ENCODE measurements at regions not wholly inside any gene's neighbourhood (a gene's known extent, or its start where the extent isn't known, plus 50 kb on each side); places are given as distances from the start of the nearest gene placed in this dataset.
"Not testable (repeated sequence)": the region's sequence is repeated elsewhere in the genome, so short reads cannot be mapped to it uniquely, and the experiment has no call there.

DNA sequence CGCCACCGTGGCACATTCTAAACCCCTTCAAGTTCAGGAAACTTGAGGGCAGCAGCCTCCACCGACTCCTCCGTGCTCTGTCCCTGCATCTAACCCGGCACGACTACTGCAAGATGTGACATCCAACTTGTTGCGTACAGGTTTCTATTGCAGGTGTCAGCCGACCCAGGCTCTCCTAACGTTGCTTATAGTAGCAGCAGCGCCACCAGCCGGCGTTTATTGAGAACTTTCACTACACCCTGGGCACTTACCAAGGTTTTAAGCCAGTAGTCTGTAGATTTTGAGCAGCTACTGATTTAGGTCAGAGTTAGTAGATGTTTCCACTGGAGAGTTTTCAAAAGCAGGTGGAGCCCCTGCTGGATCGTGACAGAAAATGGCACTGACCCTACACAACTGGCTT is 200.6 kb upstream of the PRKX start:
- not testable (repeated sequence) for H3K27me3 ChIP-seq (ENCODE audit: control insufficient read depth, low read length); H3K4me2 ChIP-seq (ENCODE audit: low read length); H3F3A ChIP-seq (ENCODE audit: control insufficient read depth, insufficient read depth); H3K4me1 ChIP-seq (ENCODE audit: control insufficient read depth, low read length); H3K9me3 ChIP-seq (ENCODE audit: control insufficient read depth, insufficient read depth, low read length); H3K79me2 ChIP-seq (ENCODE audit: control insufficient read depth, low read length); H3K36me3 ChIP-seq (ENCODE audit: control insufficient read depth, low read length); H3K4me3 ChIP-seq (ENCODE audit: low read length); H4K20me1 ChIP-seq (ENCODE audit: control insufficient read depth, insufficient read depth, low read depth, low read length); H3K9me2 ChIP-seq (replicated peaks; ENCODE audit: control insufficient read depth, low read length); H3K27ac ChIP-seq (ENCODE audit: low read depth, low read length)

DNA sequence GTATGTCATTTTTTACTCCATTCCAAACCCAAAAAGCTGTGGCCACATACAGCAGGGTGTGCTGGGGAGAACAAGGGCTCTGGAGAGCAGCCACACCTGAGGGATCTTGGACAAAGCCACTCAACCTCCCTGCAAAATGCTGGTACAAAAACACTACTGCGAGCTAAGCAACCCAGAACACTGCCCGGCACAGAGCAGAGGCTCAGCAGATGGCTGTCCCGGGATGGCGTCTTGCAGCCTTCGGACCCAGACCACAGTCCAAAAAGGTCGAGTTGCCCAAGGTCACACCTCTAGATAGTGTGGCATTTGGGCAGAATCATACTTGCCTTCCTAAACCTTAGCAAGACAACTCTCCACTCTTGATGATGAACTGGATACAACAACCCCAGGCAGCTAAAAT is 197.6 kb upstream of the PRKX start:
- not testable (repeated sequence) for H3K27ac ChIP-seq (ENCODE audit: low read depth, low read length); H3K4me3 ChIP-seq (ENCODE audit: low read length); H3K79me2 ChIP-seq (ENCODE audit: control insufficient read depth, low read length); H3K4me2 ChIP-seq (ENCODE audit: low read length); H4K20me1 ChIP-seq (ENCODE audit: control insufficient read depth, insufficient read depth, low read depth, low read length); H3K27me3 ChIP-seq (ENCODE audit: control insufficient read depth, low read length); H3F3A ChIP-seq (ENCODE audit: control insufficient read depth, insufficient read depth); H3K9me3 ChIP-seq (ENCODE audit: control insufficient read depth, insufficient read depth, low read length); H3K4me1 ChIP-seq (ENCODE audit: control insufficient read depth, low read length); H3K36me3 ChIP-seq (ENCODE audit: control insufficient read depth, low read length); H3K9me2 ChIP-seq (replicated peaks; ENCODE audit: control insufficient read depth, low read length)

DNA sequence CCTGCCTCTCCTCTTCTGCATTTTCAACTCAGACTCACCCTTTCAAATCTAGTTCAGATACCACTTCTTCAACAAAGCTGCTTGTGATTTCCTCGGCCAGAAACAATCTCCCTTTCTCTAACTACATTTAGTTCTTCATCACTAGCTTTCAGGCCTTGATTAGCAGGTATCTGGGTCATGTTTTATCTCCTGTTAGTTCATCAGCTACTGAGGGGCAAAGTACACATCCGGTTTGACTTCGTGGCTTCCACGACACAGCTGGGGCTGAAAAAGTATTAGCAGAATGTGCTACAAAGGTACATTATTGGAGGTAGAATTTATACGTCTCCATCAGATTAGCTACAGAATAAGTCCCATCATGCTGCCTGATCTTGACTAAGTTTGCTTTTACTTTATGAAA is 197.2 kb upstream of the PRKX start:
- H3K4me1 ChIP-seq (ENCODE audit: control insufficient read depth, low read length); H3F3A ChIP-seq (ENCODE audit: control insufficient read depth, insufficient read depth); H3K4me3 ChIP-seq (ENCODE audit: low read length); H3K27ac ChIP-seq (ENCODE audit: low read depth, low read length); H3K36me3 ChIP-seq (ENCODE audit: control insufficient read depth, low read length); H3K4me2 ChIP-seq (ENCODE audit: low read length); H3K27me3 ChIP-seq (ENCODE audit: control insufficient read depth, low read length); H3K79me2 ChIP-seq (ENCODE audit: control insufficient read depth, low read length); H3K9me3 ChIP-seq (ENCODE audit: control insufficient read depth, insufficient read depth, low read length); H4K20me1 ChIP-seq (ENCODE audit: control insufficient read depth, insufficient read depth, low read depth, low read length); H3K9me2 ChIP-seq (replicated peaks; ENCODE audit: control insufficient read depth, low read length): not testable (repeated sequence)

DNA sequence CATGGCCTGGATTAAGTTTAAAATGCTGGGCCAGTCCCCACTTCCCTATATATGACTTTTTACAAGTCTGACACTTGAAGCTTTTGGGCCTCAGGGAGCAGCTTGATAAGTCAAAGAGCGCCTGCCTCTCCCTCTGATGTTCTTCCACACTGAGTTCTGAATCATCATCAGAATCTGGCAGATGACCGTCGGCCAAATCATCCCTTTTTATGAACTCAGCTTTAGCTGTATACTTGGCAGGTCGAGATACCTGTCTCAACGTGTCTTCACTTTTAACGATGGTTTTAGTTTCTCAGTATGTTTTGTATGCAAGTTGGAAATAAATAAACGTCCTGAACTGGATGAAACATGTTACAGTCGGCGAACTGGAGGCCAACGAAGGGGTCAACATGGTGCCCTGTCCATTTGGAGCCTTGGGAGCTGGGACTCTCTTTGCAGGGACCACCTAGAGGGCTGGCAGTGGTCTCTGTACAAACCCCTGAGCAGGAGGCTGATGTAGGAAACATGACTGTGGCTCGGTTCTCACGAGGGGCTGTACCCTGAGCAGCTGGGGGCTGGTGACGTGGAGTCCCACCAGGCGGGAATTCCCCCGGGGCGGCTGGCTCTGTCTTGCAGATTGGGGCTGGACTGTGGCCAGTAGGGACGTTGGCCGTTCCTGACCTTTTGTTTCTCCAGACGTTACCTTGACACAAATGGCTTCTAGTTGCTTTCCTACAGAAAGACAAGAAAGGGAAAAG is 192.2 kb upstream of the PRKX start:
- H3K4me3 ChIP-seq (ENCODE audit: low read length); H3K27me3 ChIP-seq (ENCODE audit: control insufficient read depth, low read length); H3K9me3 ChIP-seq (ENCODE audit: control insufficient read depth, insufficient read depth, low read length); H3K27ac ChIP-seq (ENCODE audit: low read depth, low read length); H3F3A ChIP-seq (ENCODE audit: control insufficient read depth, insufficient read depth); H3K9me2 ChIP-seq (replicated peaks; ENCODE audit: control insufficient read depth, low read length); H3K79me2 ChIP-seq (ENCODE audit: control insufficient read depth, low read length); H3K36me3 ChIP-seq (ENCODE audit: control insufficient read depth, low read length); H4K20me1 ChIP-seq (ENCODE audit: control insufficient read depth, insufficient read depth, low read depth, low read length); H3K4me1 ChIP-seq (ENCODE audit: control insufficient read depth, low read length); H3K4me2 ChIP-seq (ENCODE audit: low read length): not testable (repeated sequence)

DNA sequence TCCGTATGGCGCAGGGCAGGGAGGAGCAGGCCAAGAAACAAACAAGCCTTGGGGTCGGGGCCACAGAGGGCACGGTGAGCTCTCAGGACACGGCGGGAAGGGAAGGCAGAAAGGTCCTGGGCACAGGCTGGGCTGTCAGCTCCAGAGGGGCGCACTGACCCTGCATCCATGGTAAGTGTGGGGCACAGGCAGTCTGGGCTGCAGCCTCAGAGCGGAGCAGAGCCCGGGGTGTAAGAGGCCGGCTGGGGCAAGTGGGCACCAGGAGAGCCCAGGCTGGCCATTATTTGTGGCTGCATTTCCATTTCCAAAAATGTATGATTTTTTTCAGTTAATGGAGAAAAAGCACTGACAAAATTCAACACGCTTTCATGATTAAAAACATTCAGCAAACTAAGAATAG is 188.8 kb upstream of the PRKX start:
- not testable (repeated sequence) for H3K9me3 ChIP-seq (ENCODE audit: control insufficient read depth, insufficient read depth, low read length); H3K4me2 ChIP-seq (ENCODE audit: low read length); H3F3A ChIP-seq (ENCODE audit: control insufficient read depth, insufficient read depth); H3K4me1 ChIP-seq (ENCODE audit: control insufficient read depth, low read length); H4K20me1 ChIP-seq (ENCODE audit: control insufficient read depth, insufficient read depth, low read depth, low read length); H3K36me3 ChIP-seq (ENCODE audit: control insufficient read depth, low read length); H3K4me3 ChIP-seq (ENCODE audit: low read length); H3K27me3 ChIP-seq (ENCODE audit: control insufficient read depth, low read length); H3K27ac ChIP-seq (ENCODE audit: low read depth, low read length); H3K9me2 ChIP-seq (replicated peaks; ENCODE audit: control insufficient read depth, low read length); H3K79me2 ChIP-seq (ENCODE audit: control insufficient read depth, low read length)

DNA sequence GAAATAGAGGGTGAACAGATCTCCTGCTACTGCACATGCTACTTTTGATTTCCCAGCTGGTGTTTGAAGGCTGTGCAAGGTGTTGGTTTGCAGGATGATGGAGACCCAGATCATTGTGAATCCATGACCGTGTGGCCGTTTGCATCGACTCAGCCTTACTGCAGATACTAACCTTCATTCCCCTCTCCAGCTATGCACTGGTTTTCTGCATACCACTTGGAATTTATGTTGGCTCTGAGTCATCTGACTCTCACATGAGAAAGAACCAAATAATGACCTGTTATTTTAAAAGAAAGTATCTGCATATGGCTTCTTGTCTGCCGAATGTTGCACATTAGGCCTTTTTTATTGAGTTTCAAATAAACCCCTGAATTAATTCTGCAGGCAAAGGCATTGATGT is 183.3 kb upstream of the PRKX start:
- H3K4me3 ChIP-seq (ENCODE audit: low read length); H3K79me2 ChIP-seq (ENCODE audit: control insufficient read depth, low read length); H3F3A ChIP-seq (ENCODE audit: control insufficient read depth, insufficient read depth); H3K27ac ChIP-seq (ENCODE audit: low read depth, low read length); H3K9me2 ChIP-seq (replicated peaks; ENCODE audit: control insufficient read depth, low read length); H3K27me3 ChIP-seq (ENCODE audit: control insufficient read depth, low read length); H3K9me3 ChIP-seq (ENCODE audit: control insufficient read depth, insufficient read depth, low read length); H3K4me1 ChIP-seq (ENCODE audit: control insufficient read depth, low read length); H4K20me1 ChIP-seq (ENCODE audit: control insufficient read depth, insufficient read depth, low read depth, low read length); H3K36me3 ChIP-seq (ENCODE audit: control insufficient read depth, low read length); H3K4me2 ChIP-seq (ENCODE audit: low read length): not testable (repeated sequence)

DNA sequence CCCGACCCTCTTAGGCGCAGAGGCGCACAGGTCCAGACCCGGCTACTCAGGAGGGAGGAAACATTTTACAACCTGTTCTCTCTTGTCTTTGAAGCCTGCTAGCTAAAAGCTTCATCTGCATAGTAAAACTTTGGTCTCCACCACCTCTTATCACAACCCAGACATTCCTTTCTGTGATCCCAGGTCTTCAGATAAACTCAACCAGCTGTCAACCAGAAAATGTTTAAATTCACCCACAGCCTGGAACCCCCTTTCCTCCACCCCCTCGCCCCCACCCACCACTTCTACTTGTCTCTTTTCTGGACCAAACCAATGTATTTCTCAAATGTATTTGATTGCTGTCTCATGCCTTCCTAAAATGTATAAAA is 169.1 kb upstream of the PRKX start:
- not testable (repeated sequence) for H3K4me3 ChIP-seq (ENCODE audit: low read length); H3K4me2 ChIP-seq (ENCODE audit: low read length)

DNA sequence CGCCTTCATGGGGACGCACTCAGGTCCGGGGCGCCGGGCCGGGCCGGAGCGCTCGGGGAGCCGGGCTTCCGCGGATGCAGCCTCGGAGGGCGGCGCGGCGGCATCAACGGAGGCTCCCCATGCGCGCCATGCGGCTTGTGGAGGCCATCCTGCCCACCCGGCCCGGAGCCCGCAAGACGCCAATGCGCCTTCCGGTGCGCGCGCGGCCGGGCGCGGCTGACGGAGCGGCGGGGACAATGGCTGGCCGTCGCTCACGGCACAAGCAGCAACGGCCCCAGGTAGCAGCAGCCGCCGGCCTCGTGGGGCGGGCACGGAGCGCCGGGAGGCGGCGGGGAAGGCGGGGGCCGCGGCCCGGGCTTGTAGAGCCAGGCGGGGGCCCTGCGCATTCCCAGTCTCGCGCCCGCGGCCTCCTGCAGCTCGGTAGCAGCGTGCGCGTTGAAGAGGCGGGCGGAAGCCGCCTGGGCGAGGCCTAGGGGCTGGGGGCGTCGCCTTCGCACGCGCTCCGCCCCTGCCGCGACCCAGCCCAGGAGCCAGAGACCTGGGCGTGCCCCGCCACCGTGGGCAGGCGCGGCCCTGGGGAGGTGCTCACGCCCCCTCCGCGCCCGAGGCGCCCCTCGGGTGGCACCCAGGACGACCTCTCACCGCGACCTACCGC is 168.6 kb upstream of the PRKX start:
- not testable (repeated sequence) for H3K4me1 ChIP-seq (ENCODE audit: control insufficient read depth, low read length); H3K27me3 ChIP-seq (ENCODE audit: control insufficient read depth, low read length); H3F3A ChIP-seq (ENCODE audit: control insufficient read depth, insufficient read depth); H4K20me1 ChIP-seq (ENCODE audit: control insufficient read depth, insufficient read depth, low read depth, low read length); H3K79me2 ChIP-seq (ENCODE audit: control insufficient read depth, low read length); H3K9me3 ChIP-seq (ENCODE audit: control insufficient read depth, insufficient read depth, low read length); H3K4me3 ChIP-seq (ENCODE audit: low read length); H3K36me3 ChIP-seq (ENCODE audit: control insufficient read depth, low read length); H3K9me2 ChIP-seq (replicated peaks; ENCODE audit: control insufficient read depth, low read length); H3K4me2 ChIP-seq (ENCODE audit: low read length); H3K27ac ChIP-seq (ENCODE audit: low read depth, low read length)

More for the DNA sequence above, 169.1 kb upstream of the PRKX start:
- H3K27me3 ChIP-seq (ENCODE audit: control insufficient read depth, low read length); H4K20me1 ChIP-seq (ENCODE audit: control insufficient read depth, insufficient read depth, low read depth, low read length); H3F3A ChIP-seq (ENCODE audit: control insufficient read depth, insufficient read depth); H3K36me3 ChIP-seq (ENCODE audit: control insufficient read depth, low read length); H3K79me2 ChIP-seq (ENCODE audit: control insufficient read depth, low read length); H3K9me2 ChIP-seq (replicated peaks; ENCODE audit: control insufficient read depth, low read length); H3K9me3 ChIP-seq (ENCODE audit: control insufficient read depth, insufficient read depth, low read length); H3K27ac ChIP-seq (ENCODE audit: low read depth, low read length); H3K4me1 ChIP-seq (ENCODE audit: control insufficient read depth, low read length): not testable (repeated sequence)

Measured in DOHH2 (cell line).